ENCODE measurements at regions not wholly inside any gene's neighbourhood (a gene's known extent, or its start where the extent isn't known, plus 50 kb on each side); places are given as distances from the start of the nearest gene placed in this dataset.

DNA sequence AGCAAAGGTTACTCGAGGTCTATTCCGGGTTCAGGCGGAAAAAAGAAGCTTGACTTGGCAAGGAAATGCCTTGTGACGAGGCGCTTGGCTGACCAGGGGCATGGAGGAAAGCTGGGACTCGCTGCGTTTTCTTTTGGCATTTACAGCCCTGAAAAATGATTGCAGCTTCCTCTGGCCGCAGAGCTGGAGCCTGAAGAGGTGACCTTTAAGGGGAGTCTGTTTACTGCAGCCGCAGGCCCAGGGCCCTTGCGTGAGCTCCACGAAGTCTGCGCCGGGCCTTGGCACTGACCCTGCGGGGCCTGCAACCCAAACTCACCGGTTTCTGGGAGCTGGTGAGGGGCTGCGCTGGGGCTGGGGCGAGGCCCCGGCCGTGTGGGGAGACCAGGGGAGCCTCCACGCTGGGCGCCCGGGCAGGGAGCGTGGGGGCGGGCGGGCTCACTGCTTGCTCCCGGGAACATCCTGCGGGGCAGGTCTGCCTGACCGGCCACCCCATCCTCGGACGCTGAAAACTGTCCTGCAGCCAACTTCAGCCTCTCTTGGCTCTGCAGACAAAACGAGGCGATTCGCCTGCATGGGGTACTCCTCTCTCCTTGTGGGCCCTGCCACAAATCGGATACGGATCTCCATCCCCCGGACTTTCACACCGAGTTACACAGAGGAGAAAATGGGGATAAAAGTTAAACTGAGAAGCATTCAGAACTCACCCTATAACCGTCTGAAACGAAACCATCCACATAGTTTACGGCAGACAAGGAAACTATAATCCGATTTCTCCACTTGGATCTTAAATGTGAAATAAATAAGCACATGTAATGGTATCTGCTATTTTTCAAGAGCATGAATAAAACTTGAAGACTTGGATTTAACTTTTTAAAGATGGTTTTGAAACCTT lies 206.3 kb upstream of the FOXF1 start:
- peak; percentile 89 for DNase-seq (ENCODE audit: low read depth)
- TF ChIP-seq, protein P1, sequence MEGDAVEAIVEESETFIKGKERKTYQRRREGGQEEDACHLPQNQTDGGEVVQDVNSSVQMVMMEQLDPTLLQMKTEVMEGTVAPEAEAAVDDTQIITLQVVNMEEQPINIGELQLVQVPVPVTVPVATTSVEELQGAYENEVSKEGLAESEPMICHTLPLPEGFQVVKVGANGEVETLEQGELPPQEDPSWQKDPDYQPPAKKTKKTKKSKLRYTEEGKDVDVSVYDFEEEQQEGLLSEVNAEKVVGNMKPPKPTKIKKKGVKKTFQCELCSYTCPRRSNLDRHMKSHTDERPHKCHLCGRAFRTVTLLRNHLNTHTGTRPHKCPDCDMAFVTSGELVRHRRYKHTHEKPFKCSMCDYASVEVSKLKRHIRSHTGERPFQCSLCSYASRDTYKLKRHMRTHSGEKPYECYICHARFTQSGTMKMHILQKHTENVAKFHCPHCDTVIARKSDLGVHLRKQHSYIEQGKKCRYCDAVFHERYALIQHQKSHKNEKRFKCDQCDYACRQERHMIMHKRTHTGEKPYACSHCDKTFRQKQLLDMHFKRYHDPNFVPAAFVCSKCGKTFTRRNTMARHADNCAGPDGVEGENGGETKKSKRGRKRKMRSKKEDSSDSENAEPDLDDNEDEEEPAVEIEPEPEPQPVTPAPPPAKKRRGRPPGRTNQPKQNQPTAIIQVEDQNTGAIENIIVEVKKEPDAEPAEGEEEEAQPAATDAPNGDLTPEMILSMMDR (IDR thresholded peaks at IDR 0.05; ENCODE audit: insufficient read depth, low read depth, low read length), result no peak
- peak overlapping the region; percentile 37 for H3K4me3 ChIP-seq (ENCODE audit: low read depth, low read length)

DNA sequence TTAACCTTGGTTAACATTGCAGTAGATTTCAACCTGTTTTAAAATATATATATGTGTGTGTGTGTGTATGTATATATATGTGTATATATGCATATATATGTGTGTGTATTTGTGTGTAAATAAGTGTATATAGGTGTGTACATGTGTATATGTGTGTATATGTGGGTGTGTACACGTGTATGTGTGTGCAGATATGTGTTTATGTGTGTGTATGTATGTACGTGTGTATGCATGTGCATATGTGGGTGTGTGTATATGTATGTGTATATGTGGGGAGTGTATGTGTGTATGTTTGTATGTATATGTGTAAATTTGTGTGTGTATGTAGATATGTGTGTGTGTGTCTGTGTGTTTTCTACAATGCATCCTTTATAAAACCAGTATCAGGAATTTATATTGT lies 205.5 kb upstream of the FOXF1 start:
- DNase-seq (ENCODE audit: low read depth), result no peak
- no peak overlapping the region for H3K4me3 ChIP-seq (ENCODE audit: low read depth, low read length)
- TF ChIP-seq, protein P1 (IDR thresholded peaks at IDR 0.05; ENCODE audit: insufficient read depth, low read depth, low read length), result no peak

DNA sequence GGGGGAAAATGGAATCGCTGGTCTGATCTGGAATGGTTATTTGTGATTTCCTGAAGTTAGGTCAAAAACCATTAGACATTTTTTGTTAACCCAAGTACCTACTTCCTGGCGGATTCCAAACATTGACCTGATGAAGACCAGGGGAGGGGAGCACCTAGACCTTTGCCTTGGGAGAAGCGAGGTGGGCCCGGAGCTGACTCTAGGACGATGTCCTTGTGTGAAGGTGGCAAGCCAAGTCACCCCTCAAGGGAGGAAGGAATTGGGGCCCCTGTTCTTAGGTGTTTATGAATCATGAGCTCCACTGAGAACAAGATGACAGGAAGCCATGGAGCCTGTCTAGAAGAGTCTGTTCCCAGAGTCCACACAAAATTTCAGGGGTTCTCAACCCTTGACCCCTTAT lies 204.9 kb upstream of the FOXF1 start:
- TF ChIP-seq, protein P1 (IDR thresholded peaks at IDR 0.05; ENCODE audit: insufficient read depth, low read depth, low read length), result no peak
- no peak overlapping the region for H3K4me3 ChIP-seq (ENCODE audit: low read depth, low read length)
- no peak for DNase-seq (ENCODE audit: low read depth)

DNA sequence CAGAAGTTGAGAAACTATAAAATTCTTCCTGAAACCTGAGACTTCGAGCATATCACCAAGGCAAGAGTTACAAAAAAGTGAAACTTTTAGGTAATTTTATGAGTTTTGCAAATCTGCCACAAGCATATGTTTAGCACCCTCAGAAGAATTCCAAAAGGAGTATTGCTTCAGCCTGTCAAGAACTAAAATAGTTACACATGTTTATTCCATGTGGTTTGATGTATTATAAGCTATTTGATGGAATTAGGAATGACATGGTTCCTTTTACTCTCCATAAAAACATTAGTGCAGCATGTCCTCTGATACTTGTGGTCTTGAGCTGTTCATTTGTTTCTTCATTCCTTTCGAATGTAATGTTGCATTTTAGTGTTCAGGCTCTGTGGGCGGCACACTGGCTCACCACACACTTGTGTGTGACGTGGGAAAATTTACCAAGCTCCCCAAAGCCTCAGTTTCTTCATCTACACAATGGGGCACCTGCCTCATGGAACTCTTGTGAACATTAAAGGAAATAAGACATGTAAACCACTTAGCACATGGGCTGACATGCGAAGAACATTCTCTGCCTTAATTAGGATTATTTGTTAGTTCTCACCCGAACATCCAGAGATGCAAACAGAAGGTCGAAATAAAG lies 204.2 kb upstream of the FOXF1 start:
- TF ChIP-seq, protein P1 (IDR thresholded peaks at IDR 0.05; ENCODE audit: insufficient read depth, low read depth, low read length), result no peak
- H3K4me3 ChIP-seq (ENCODE audit: low read depth, low read length), result no peak overlapping the region
- DNase-seq (ENCODE audit: low read depth), result peak; percentile 97

DNA sequence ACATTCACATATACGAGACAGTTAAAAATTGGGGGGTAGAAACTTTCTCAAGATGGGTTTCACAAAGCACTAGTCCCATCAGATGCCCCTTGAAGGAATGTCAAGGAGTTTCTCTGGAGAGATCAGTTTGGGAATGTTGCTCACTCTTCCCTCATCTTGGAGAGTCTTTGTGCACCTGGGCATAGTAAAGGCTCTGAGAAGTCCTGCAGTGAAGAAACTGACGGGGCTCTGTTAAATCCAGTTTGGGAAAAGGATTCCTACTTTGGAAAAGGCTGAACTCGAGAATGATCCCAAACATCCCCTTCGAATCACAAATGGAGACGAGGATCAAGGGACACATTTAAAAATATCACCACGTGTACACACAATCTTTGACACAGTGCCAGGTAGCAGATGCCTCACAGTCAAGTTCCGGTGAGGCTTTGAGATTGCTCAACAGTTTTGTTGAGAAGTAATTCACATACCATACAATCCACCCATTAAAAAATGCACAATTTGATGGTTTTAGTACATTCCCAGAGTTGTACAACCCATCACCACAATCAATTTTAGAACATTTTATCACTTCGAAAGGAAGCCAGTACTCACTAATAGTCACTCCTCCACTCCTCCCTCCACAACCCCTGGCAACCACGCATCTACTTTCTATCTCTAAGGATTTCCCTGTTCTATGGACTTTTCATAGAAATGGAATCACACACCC lies 203.4 kb upstream of the FOXF1 start:
- no peak overlapping the region for H3K4me3 ChIP-seq (ENCODE audit: low read depth, low read length)
- TF ChIP-seq, protein P1 (IDR thresholded peaks at IDR 0.05; ENCODE audit: insufficient read depth, low read depth, low read length), result no peak
- DNase-seq (ENCODE audit: low read depth), result peak; percentile 91

DNA sequence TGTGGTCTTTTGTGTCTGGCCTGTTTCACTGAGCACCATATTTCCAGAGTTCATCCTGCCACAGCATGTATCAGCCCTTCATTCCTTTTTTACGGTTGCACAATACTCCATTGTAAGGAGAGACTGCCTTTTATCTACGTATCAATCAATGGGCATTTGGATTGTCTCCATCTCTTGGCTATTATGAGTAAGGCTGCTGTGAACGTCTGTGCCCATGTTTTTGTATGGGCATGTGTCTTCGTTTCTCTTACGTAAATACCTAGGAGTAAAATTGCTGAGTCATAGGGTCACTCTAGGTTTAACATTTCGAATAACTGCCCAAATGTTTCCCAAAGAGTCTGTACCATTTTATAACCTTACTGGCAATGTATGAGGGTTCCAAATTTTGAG lies 202.8 kb upstream of the FOXF1 start:
- TF ChIP-seq, protein P1 (IDR thresholded peaks at IDR 0.05; ENCODE audit: insufficient read depth, low read depth, low read length), result no peak
- DNase-seq (ENCODE audit: low read depth), result peak; percentile 85
- H3K4me3 ChIP-seq (ENCODE audit: low read depth, low read length), result no peak overlapping the region

Measured in fibroblast of villous mesenchyme (primary cell).